H1 (cell line): ENCODE measurements at regions not wholly inside any gene's neighbourhood (a gene's known extent, or its start where the extent isn't known, plus 50 kb on each side); places are given as distances from the start of the nearest gene placed in this dataset.

ENCODE experiments used
- CTCF ChIA-PET: fragments of 300-600 bp; sonication (Branson Sonifier 250); formaldehyde crosslinking; loops from one replicate; lab custom pipeline; 2021; ENCODE audit not compliant: partially characterized antibody; lab: Charles Lee
- POLR2A ChIA-PET: fragments of 300-600 bp; sonication (Branson Sonifier 250); formaldehyde crosslinking; loops from one replicate; lab custom pipeline; 2021; ENCODE audit warnings: inconsistent platforms; ENCODE audit not compliant: partially characterized antibody; lab: Charles Lee
- DNase-seq, 2 experiments: peaks; one replicate each; pipeline versions ENCODE4 v3.0.0 to v3.0.0-alpha.2; 2010 to 2022; ENCODE audit warnings: low spot score in 2 of 2, low read depth in 1 of 2, mixed read lengths in 1 of 2
- FAIRE-seq: peaks from 2 replicates; lab custom pipeline; 2011; peaks lifted over from hg19 to GRCh38; lab: Jason Lieb, UNC
- H2AFZ ChIP-seq: 2 replicates; pipeline ENCODE4 v1.8.1; 2012; ENCODE audit warnings: low read length, inconsistent platforms
- H2AK5ac ChIP-seq: 2 replicates; pipeline ENCODE4 v1.6.1; 2013; ENCODE audit warnings: low read depth, low read length
- H2BK120ac ChIP-seq: replicated peaks from 2 replicates; pipeline ENCODE3; 2013; ENCODE audit warnings: low read depth, low read length, inconsistent platforms
- H2BK12ac ChIP-seq: 2 replicates; pipeline ENCODE4 v1.6.1; 2013; ENCODE audit warnings: low read depth, low read length
- H2BK15ac ChIP-seq: 2 replicates; pipeline ENCODE4 v1.6.1; 2013; ENCODE audit warnings: low read length
- H2BK20ac ChIP-seq: 2 replicates; pipeline ENCODE4 v1.6.1; 2013; ENCODE audit warnings: low read length
- H2BK5ac ChIP-seq: 2 replicates; pipeline ENCODE4 v1.6.1; 2013; ENCODE audit warnings: low read depth, low read length
- H3K14ac ChIP-seq: 2 replicates; pipeline ENCODE4 v1.6.1; 2013; ENCODE audit warnings: inconsistent platforms; ENCODE audit not compliant: insufficient read length
- H3K18ac ChIP-seq: 2 replicates; pipeline ENCODE4 v1.6.1; 2013; ENCODE audit warnings: low read length; ENCODE audit errors: extremely low read depth
- H3K23ac ChIP-seq: 2 replicates; pipeline ENCODE4 v1.6.1; 2013; ENCODE audit warnings: inconsistent platforms; ENCODE audit not compliant: insufficient read length
- H3K23me2 ChIP-seq: 2 replicates; pipeline ENCODE4 v1.6.1; 2013; ENCODE audit warnings: low read depth, low read length
- H3K27ac ChIP-seq: 2 replicates; pipeline ENCODE4 v1.6.1; 2011; ENCODE audit warnings: low read depth, low read length, inconsistent platforms
- H3K27me3 ChIP-seq, 4 experiments: replicated peaks in 1 of 4; 1 replicate in 1 of 4; 2 replicates in 3 of 4; pipeline versions ENCODE4 v1.6.1 to v1.8.1; 2011 to 2013; ENCODE audit warnings: low read length in 3 of 4, mild to moderate bottlenecking in 3 of 4, inconsistent platforms in 2 of 4, mixed read lengths in 2 of 4, moderate library complexity in 1 of 4; ENCODE audit not compliant: control insufficient read depth in 3 of 4, insufficient read depth in 3 of 4; ENCODE audit errors: extremely low read depth in 1 of 4
- H3K36me3 ChIP-seq, 4 experiments: 2 replicates each; pipeline versions ENCODE4 v1.6.1 to v1.8.1; 2011 to 2013; ENCODE audit warnings: mild to moderate bottlenecking in 4 of 4, low read length in 3 of 4, moderate library complexity in 2 of 4, control low read depth in 1 of 4, inconsistent platforms in 1 of 4; ENCODE audit not compliant: insufficient read depth in 4 of 4, control insufficient read depth in 2 of 4
- H3K4ac ChIP-seq: replicated peaks from 2 replicates; pipeline ENCODE3; 2013; ENCODE audit warnings: low read length, low read depth, mixed read lengths, inconsistent platforms; ENCODE audit not compliant: insufficient read length
- H3K4me1 ChIP-seq, 4 experiments: replicated peaks in 1 of 4; 1 replicate in 1 of 4; 2 replicates in 3 of 4; pipeline versions ENCODE4 v1.6.1 to v1.8.1; 2011 to 2013; ENCODE audit warnings: low read length in 3 of 4, inconsistent platforms in 2 of 4, mixed read lengths in 1 of 4; ENCODE audit not compliant: insufficient read depth in 4 of 4, control insufficient read depth in 3 of 4
- H3K4me2 ChIP-seq, 2 experiments: 2 replicates each; pipeline versions ENCODE4 v1.6.1 to v1.8.1; 2011 to 2013; ENCODE audit warnings: low read depth in 2 of 2, low read length in 2 of 2, control low read depth in 1 of 2, inconsistent platforms in 1 of 2, mild to moderate bottlenecking in 1 of 2; ENCODE audit not compliant: insufficient read depth in 1 of 2
- H3K4me3 ChIP-seq, 4 experiments: fragments of 200-600, 300-600 bp in 1 of 4; sonication (generic), shearing (Covaris generic), sonication (Bioruptor Twin) in 1 of 4; 2 replicates each; pipeline versions ENCODE4 v1.5.1 to v1.8.1; 2011 to 2016; ENCODE audit warnings: low read length in 4 of 4, low read depth in 3 of 4, control low read depth in 2 of 4, inconsistent platforms in 2 of 4, mild to moderate bottlenecking in 2 of 4, mixed read lengths in 1 of 4, moderate library complexity in 1 of 4; ENCODE audit not compliant: insufficient read depth in 2 of 4; ENCODE audit errors: extremely low read depth in 1 of 4
- H3K56ac ChIP-seq: replicated peaks from 2 replicates; pipeline ENCODE3; 2013; ENCODE audit warnings: low read depth, mild to moderate bottlenecking, mixed read lengths, low read length, inconsistent platforms; ENCODE audit not compliant: insufficient read length
- H3K79me1 ChIP-seq: 2 replicates; pipeline ENCODE4 v1.6.1; 2013; ENCODE audit warnings: low read depth, low read length, control low read depth
- H3K79me2 ChIP-seq, 2 experiments: 2 replicates each; pipeline versions ENCODE4 v1.6.1 to v1.8.1; 2012 to 2013; ENCODE audit warnings: low read length in 2 of 2, mild to moderate bottlenecking in 2 of 2, inconsistent platforms in 1 of 2; ENCODE audit not compliant: insufficient read depth in 2 of 2, control insufficient read depth in 1 of 2
- H3K9ac ChIP-seq, 4 experiments: replicated peaks in 1 of 4; 1 replicate in 1 of 4; 2 replicates in 3 of 4; pipeline versions ENCODE4 v1.6.1 to v1.8.1; 2011 to 2013; ENCODE audit warnings: low read depth in 3 of 4, low read length in 3 of 4, control low read depth in 2 of 4, mild to moderate bottlenecking in 2 of 4, moderate library complexity in 2 of 4, inconsistent platforms in 1 of 4; ENCODE audit errors: extremely low read depth in 1 of 4
- H3K9me3 ChIP-seq, 2 experiments: 2 replicates each; pipeline versions ENCODE4 v1.6.1 to v1.8.1; 2012 to 2013; ENCODE audit warnings: mild to moderate bottlenecking in 2 of 2, moderate library complexity in 2 of 2, control low read depth in 1 of 2, inconsistent platforms in 1 of 2, low read depth in 1 of 2, low read length in 1 of 2, mixed read lengths in 1 of 2; ENCODE audit not compliant: insufficient read depth in 2 of 2
- H4K20me1 ChIP-seq, 2 experiments: replicated peaks in 1 of 2; 2 replicates each; pipeline versions ENCODE3 to v1.8.1; 2011 to 2013; ENCODE audit warnings: inconsistent platforms in 2 of 2, low read length in 2 of 2, mild to moderate bottlenecking in 1 of 2; ENCODE audit not compliant: insufficient read depth in 2 of 2, control insufficient read depth in 1 of 2
- H4K5ac ChIP-seq: 2 replicates; pipeline ENCODE4 v1.6.1; 2013; ENCODE audit warnings: low read length, low read depth, mixed read lengths, inconsistent platforms; ENCODE audit not compliant: insufficient read length
- H4K8ac ChIP-seq: 2 replicates; pipeline ENCODE4 v1.8.0; 2013; ENCODE audit warnings: mild to moderate bottlenecking, moderate library complexity, low read length, inconsistent platforms; ENCODE audit not compliant: insufficient read depth; ENCODE audit errors: extremely low read depth
- H4K91ac ChIP-seq: replicated peaks from 2 replicates; pipeline ENCODE3; 2013; ENCODE audit warnings: low read length, mixed read lengths, inconsistent platforms; ENCODE audit not compliant: insufficient read length
- SP4 ChIP-seq: IDR thresholded peaks from 2 replicates; pipeline ENCODE4 v1.6.1; 2012; ENCODE audit warnings: low read length, inconsistent platforms
- WGBS, 2 experiments: shearing (Covaris generic) in 1 of 2; methylation state at CpG; one replicate each; pipeline versions ENCODE4 v1.1.6 to v1.1.7; 2013 to 2015; ENCODE audit warnings: low lambda C conversion rate in 2 of 2, mixed read lengths in 2 of 2, inconsistent platforms in 1 of 2, low coverage in 1 of 2, missing lambda C conversion rate in 1 of 2; ENCODE audit not compliant: insufficient replicate concordance in 2 of 2, insufficient coverage in 1 of 2, insufficient read length in 1 of 2; ENCODE audit errors: extremely low coverage in 1 of 2, missing lambda C conversion rate in 1 of 2; 5-methylcytosine and 5-hydroxymethylcytosine counted together
- TF ChIP-seq, protein P1 (sequence below), 3 experiments: IDR thresholded peaks; 1 replicate in 2 of 3; 2 replicates in 1 of 3; pipeline versions ENCODE4 v1.5.1 to v1.6.1; 2011; ENCODE audit warnings: low read length in 3 of 3, mild to moderate bottlenecking in 3 of 3, inconsistent platforms in 2 of 3, low read depth in 1 of 3, moderate library complexity in 1 of 3; ENCODE audit not compliant: insufficient read depth in 1 of 3; ENCODE audit errors: control extremely low read depth in 1 of 3

DNA sequence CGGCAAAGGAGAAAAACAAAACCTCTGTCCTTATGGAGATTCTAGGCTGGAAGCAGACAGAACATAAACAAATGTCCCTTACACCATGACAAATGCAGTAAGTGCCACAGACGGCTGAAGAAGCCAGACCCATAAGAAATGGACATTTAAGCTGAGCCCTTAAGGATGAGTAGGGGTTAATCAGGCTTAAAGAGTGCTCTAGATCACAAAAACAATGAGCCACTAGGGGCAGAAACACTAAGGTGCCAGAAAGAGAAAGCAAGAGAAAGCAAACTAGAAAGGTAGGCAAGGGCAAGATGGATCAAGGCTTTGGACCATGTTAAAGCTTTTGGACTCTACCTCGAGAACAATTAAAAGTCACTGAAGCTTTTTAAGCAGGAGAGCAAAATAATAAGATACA lies 326.9 kb upstream of the WWC1 start:
- no peaks in the 10 kb centered on the region for H3K36me3 ChIP-seq
- no peak overlapping the region for H3K27ac ChIP-seq
- no peak overlapping the region for H3K14ac ChIP-seq
- H3K56ac ChIP-seq, result no peak overlapping the region
- H3K4ac ChIP-seq, result no peak overlapping the region
- no peak overlapping the region for H2BK20ac ChIP-seq
- no peak overlapping the region for H4K91ac ChIP-seq
- H2BK5ac ChIP-seq, result no peak overlapping the region
- no peak overlapping the region for H3K9ac ChIP-seq
- H2BK15ac ChIP-seq, result no peak overlapping the region
- no peak overlapping the region for H4K5ac ChIP-seq
- WGBS, 2 experiments, result 81% methylated on average over 3 of the region's 3 CpGs; no CpG with 5 or more reads in 1 of the 2 experiments
- no peaks in the 10 kb centered on the region for H3K23me2 ChIP-seq
- TF ChIP-seq, protein P1, sequence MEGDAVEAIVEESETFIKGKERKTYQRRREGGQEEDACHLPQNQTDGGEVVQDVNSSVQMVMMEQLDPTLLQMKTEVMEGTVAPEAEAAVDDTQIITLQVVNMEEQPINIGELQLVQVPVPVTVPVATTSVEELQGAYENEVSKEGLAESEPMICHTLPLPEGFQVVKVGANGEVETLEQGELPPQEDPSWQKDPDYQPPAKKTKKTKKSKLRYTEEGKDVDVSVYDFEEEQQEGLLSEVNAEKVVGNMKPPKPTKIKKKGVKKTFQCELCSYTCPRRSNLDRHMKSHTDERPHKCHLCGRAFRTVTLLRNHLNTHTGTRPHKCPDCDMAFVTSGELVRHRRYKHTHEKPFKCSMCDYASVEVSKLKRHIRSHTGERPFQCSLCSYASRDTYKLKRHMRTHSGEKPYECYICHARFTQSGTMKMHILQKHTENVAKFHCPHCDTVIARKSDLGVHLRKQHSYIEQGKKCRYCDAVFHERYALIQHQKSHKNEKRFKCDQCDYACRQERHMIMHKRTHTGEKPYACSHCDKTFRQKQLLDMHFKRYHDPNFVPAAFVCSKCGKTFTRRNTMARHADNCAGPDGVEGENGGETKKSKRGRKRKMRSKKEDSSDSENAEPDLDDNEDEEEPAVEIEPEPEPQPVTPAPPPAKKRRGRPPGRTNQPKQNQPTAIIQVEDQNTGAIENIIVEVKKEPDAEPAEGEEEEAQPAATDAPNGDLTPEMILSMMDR (IDR thresholded peaks at IDR 0.05; ENCODE audit: control extremely low read depth in 1 of 3, insufficient read depth in 1 of 3, low read depth in 1 of 3, low read length in 3 of 3), result peak in 2 of 3 experiments; percentile 17 to 40; a peak in 2 of 4 replicates
- TF ChIP-seq SP4, result no peak
- no peak overlapping the region; the same call in 1 of the 2 replicates for H2BK12ac ChIP-seq
- H3K23ac ChIP-seq, result no peak overlapping the region
- H2AFZ ChIP-seq, result no peak overlapping the region
- no peaks in the 10 kb centered on the region for H3K79me1 ChIP-seq
- ChIA-PET POLR2A (interaction anchor here (1.0 kb wide), 1 partner anchor 242 kb away, joined by 3 read pairs; no protein-coding TSS in a partner anchor), CTCF (interaction anchor here (0.7 to 2.2 kb wide), 18 partner anchors 9 to 237 kb away, joined by 3 to 13 read pairs (median 3); no protein-coding TSS in a partner anchor)
- H3K4me2 ChIP-seq, result no peak overlapping the region
- no peak for DNase-seq
- no peak overlapping the region for H3K18ac ChIP-seq
- no peak overlapping the region for H4K8ac ChIP-seq
- H3K79me2 ChIP-seq, result no peaks in the 10 kb centered on the region
- H2AK5ac ChIP-seq, result no peak overlapping the region
- peak; percentile 19 for FAIRE-seq
- H3K4me1 ChIP-seq, result peaks cover 0 to 11% (median 3%) of the 10 kb centered on the region in 4 experiments; a peak in 5 of 7 replicates
- peaks cover 2 to 5% of the 10 kb centered on the region in 2 experiments; a peak in 2 of 4 replicates for H3K9me3 ChIP-seq
- H4K20me1 ChIP-seq, result no peaks in the 10 kb centered on the region
- H3K27me3 ChIP-seq, result no peaks in the 10 kb centered on the region
- H3K4me3 ChIP-seq, result no peak overlapping the region
- no peak overlapping the region for H2BK120ac ChIP-seq
